HG02798 (cell line): ENCODE measurements at regions not wholly inside any gene's neighbourhood (a gene's known extent, or its start where the extent isn't known, plus 50 kb on each side); places are given as distances from the start of the nearest gene placed in this dataset.
"Not testable (repeated sequence)": the region's sequence is repeated elsewhere in the genome, so short reads cannot be mapped to it uniquely, and the experiment has no call there.

Source experiments
- ATAC-seq: cut with Tn5 transposase; IDR thresholded peaks from one replicate; pipeline ENCODE4 v1.9.1; 2021; ENCODE audit warnings: mild to moderate bottlenecking; ENCODE audit not compliant: unreplicated experiment, poor library complexity

- ATAC-seq = no peak
Measured at GRCh38 chr3:18195836-18196235, 229.3 kb downstream of the SATB1 start.

- peak; percentile 63 for ATAC-seq
Measured at GRCh38 chr3:18194431-18194830, 230.7 kb downstream of the SATB1 start.

- no peak for ATAC-seq
Measured at GRCh38 chr3:18190646-18191045, 234.5 kb downstream of the SATB1 start.

- ATAC-seq = no peak
Measured at GRCh38 chr3:18189282-18190050, 235.7 kb downstream of the SATB1 start.

- ATAC-seq = no peak
Measured at GRCh38 chr3:18188491-18188890, 236.6 kb downstream of the SATB1 start.

- no peak for ATAC-seq
Measured at GRCh38 chr3:18185624-18186023, 239.5 kb downstream of the SATB1 start.

- not testable (repeated sequence) for ATAC-seq
Measured at GRCh38 chr3:18182923-18183322, 242.2 kb downstream of the SATB1 start.

GRCh38 chr3:18179521-18179920, 245.6 kb downstream of the SATB1 start:
- ATAC-seq = no peak

- ATAC-seq = no peak
Measured at GRCh38 chr3:18177271-18177670, 247.9 kb downstream of the SATB1 start.

- ATAC-seq = not testable (repeated sequence)
Measured at GRCh38 chr3:18173891-18174290, 251.2 kb downstream of the SATB1 start.

- no peak for ATAC-seq
Measured at GRCh38 chr3:18159681-18160080, 265.5 kb downstream of the SATB1 start.

- no peak for ATAC-seq
Measured at GRCh38 chr3:18153571-18154173, 271.5 kb downstream of the SATB1 start.

GRCh38 chr3:18151199-18151598, 273.9 kb downstream of the SATB1 start:
- no peak for ATAC-seq

- ATAC-seq = no peak
Measured at GRCh38 chr3:18149935-18150334, 275.2 kb downstream of the SATB1 start.

- ATAC-seq = no peak
Measured at GRCh38 chr3:18149386-18149785, 275.8 kb downstream of the SATB1 start.

- no peak for ATAC-seq
Measured at GRCh38 chr3:18144571-18144970, 280.6 kb downstream of the SATB1 start.

- ATAC-seq = no peak
Measured at GRCh38 chr3:18143258-18143780, 281.8 kb downstream of the SATB1 start.

- ATAC-seq = no peak
Measured at GRCh38 chr3:18137958-18138357, 287.2 kb downstream of the SATB1 start.

- ATAC-seq = no peak
Measured at GRCh38 chr3:18135060-18135814, 289.9 kb downstream of the SATB1 start.

GRCh38 chr3:18134386-18135059, 290.6 kb downstream of the SATB1 start:
- ATAC-seq = no peak
